ENCODE measurements at regions not wholly inside any gene's neighbourhood (a gene's known extent, or its start where the extent isn't known, plus 50 kb on each side); places are given as distances from the start of the nearest gene placed in this dataset.

DNA sequence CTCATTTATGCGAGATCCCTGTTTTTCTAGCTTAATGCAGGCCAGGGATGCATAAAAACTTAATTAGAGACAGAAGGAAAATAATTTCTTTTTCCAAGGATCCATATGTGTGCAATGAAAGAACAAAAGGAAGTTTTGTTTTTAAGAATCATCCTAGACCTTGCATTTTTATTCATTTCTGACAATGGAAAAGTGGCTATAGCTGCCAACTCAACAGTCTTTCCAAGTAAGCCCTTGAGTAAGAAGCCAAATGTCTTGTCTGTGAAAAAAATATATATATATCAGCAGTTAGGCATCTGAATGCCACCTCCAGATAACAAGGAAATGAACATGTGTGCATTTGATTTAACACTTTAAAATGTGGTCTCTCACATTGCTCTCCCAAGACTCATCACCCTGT is 1397.6 kb downstream of the GATA3 start:
- TF ChIP-seq, protein P1, sequence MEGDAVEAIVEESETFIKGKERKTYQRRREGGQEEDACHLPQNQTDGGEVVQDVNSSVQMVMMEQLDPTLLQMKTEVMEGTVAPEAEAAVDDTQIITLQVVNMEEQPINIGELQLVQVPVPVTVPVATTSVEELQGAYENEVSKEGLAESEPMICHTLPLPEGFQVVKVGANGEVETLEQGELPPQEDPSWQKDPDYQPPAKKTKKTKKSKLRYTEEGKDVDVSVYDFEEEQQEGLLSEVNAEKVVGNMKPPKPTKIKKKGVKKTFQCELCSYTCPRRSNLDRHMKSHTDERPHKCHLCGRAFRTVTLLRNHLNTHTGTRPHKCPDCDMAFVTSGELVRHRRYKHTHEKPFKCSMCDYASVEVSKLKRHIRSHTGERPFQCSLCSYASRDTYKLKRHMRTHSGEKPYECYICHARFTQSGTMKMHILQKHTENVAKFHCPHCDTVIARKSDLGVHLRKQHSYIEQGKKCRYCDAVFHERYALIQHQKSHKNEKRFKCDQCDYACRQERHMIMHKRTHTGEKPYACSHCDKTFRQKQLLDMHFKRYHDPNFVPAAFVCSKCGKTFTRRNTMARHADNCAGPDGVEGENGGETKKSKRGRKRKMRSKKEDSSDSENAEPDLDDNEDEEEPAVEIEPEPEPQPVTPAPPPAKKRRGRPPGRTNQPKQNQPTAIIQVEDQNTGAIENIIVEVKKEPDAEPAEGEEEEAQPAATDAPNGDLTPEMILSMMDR (IDR thresholded peaks at IDR 0.05; ENCODE audit: insufficient read depth, low read length, poor library complexity, severe bottlenecking) = no peak
- no peak for TF ChIP-seq EZH2phosphoT487 (conservative IDR thresholded peaks at IDR 0.05; ENCODE audit: low read length)
